Spleen (tissue), 7 donors: ENCODE measurements at regions not wholly inside any gene's neighbourhood (a gene's known extent, or its start where the extent isn't known, plus 50 kb on each side); places are given as distances from the start of the nearest gene placed in this dataset.

ENCODE experiments used
- CTCF ChIP-seq, 11 experiments: fragments of 200-600 bp in 7 of 11; fragments of 450-650 bp in 4 of 11; sonication (generic) in 4 of 11; IDR thresholded peaks in 8 of 11; conservative IDR thresholded peaks in 3 of 11; 1 replicate in 7 of 11; 2 replicates in 4 of 11; pipeline versions ENCODE4 v1.4.0 to v1.8.0; 2016 to 2021; ENCODE audit warnings: antibody characterized with exemption in 11 of 11, inconsistent platforms in 4 of 11, mild to moderate bottlenecking in 1 of 11
- POLR2A ChIP-seq, 3 donors: fragments of 450-650 bp; IDR thresholded peaks; one replicate each; pipeline ENCODE4 v1.5.1; 2017; ENCODE audit warnings: antibody characterized with exemption in 3 of 3, mild to moderate bottlenecking in 1 of 3
- POLR2AphosphoS5 ChIP-seq, 3 donors: sonication (generic); formaldehyde crosslinking; IDR thresholded peaks; one replicate each; pipeline ENCODE4 v1.5.1; 2017; ENCODE audit warnings: antibody characterized with exemption in 3 of 3
- donor health status: DM: no; HTN: no; CAD: no; lungs with moderate emphysema.
- donor health status: DM: no; HTN: no; CAD: no.
- donor health status: DM: no; HTN: no; CAD: no.

GRCh38 chr16:66224186-66224585 lies 142.3 kb upstream of the CDH5 start:
- TF ChIP-seq POLR2AphosphoS5 (IDR thresholded peaks at IDR 0.05): no peak
- no peak for TF ChIP-seq POLR2A (IDR thresholded peaks at IDR 0.05)
- TF ChIP-seq CTCF (IDR thresholded peaks at IDR 0.05 in 8 of 11, conservative IDR thresholded peaks at IDR 0.05 in 3 of 11): no peak
